T-cell (primary cell): ENCODE measurements at regions not wholly inside any gene's neighbourhood (a gene's known extent, or its start where the extent isn't known, plus 50 kb on each side); places are given as distances from the start of the nearest gene placed in this dataset.

Experiments used
- ATAC-seq, 4 experiments: fragments of 200-7000 bp in 3 of 4; fragments of 150-1000 bp in 1 of 4; cut with Tn5 transposase; replicated peaks in 1 of 4; 1 replicate in 3 of 4; 2 replicates in 1 of 4; pipeline ENCODE4 v1.10.0; 2021; ENCODE audit warnings: moderate library complexity in 3 of 4, mild to moderate bottlenecking in 2 of 4, moderate number of reproducible peaks in 1 of 4
- CTCF ChIA-PET, 2 donors: fragments of 300-600 bp; sonication (Branson Sonifier 250); formaldehyde crosslinking; loops; one replicate each; lab custom pipeline; 2022; ENCODE audit warnings: antibody characterized with exemption in 2 of 2; lab: Charles Lee
- POLR2A ChIA-PET, 2 donors: fragments of 300-600 bp; sonication (Branson Sonifier 250); formaldehyde crosslinking; loops; one replicate each; lab custom pipeline; 2022; ENCODE audit warnings: antibody characterized with exemption in 2 of 2; lab: Charles Lee
- DNase-seq, 35 experiments: peaks; one replicate each; pipeline versions ENCODE4 v3.0.0 to v3.0.0-alpha.2; 2013 to 2023
- H3K27ac ChIP-seq: one replicate; pipeline ENCODE4 v1.5.1; 2013; ENCODE audit warnings: low read length
- H3K27me3 ChIP-seq, 2 experiments: replicated peaks in 1 of 2; 1 replicate in 1 of 2; 2 replicates in 1 of 2; pipeline versions ENCODE4 v1.6.1 to v1.7.0; 2013; ENCODE audit warnings: low read length in 1 of 2, mixed read lengths in 1 of 2; ENCODE audit not compliant: control insufficient read depth in 2 of 2, insufficient read depth in 2 of 2; ENCODE audit errors: extremely low read depth in 1 of 2
- H3K36me3 ChIP-seq, 2 donors: 1 replicate in 1 of 2; 2 replicates in 1 of 2; pipeline versions ENCODE4 v1.6.1 to v1.7.0; 2013; ENCODE audit warnings: low read length in 1 of 2; ENCODE audit not compliant: control insufficient read depth in 2 of 2, insufficient read depth in 1 of 2; ENCODE audit errors: extremely low read depth in 1 of 2
- H3K4me1 ChIP-seq, 2 experiments: 1 replicate in 1 of 2; 2 replicates in 1 of 2; pipeline versions ENCODE4 v1.6.1 to v1.7.0; 2013; ENCODE audit warnings: low read length in 2 of 2, mixed read lengths in 1 of 2; ENCODE audit not compliant: insufficient read depth in 2 of 2, control insufficient read depth in 1 of 2; ENCODE audit errors: extremely low read depth in 1 of 2
- H3K4me3 ChIP-seq, 2 donors: 1 replicate in 1 of 2; 2 replicates in 1 of 2; pipeline versions ENCODE4 v1.5.1 to v1.7.0; 2013; ENCODE audit warnings: mild to moderate bottlenecking in 2 of 2, low read length in 1 of 2, moderate library complexity in 1 of 2; ENCODE audit not compliant: control insufficient read depth in 1 of 2; ENCODE audit errors: extremely low read depth in 1 of 2
- H3K9me3 ChIP-seq: 2 replicates; pipeline ENCODE4 v1.7.0; 2013
- H3K27ac Mint-ChIP-seq, 2 donors: one replicate each; pipeline ENCODE4 v1.8.0; 2020 to 2021; ENCODE audit warnings: mild to moderate bottlenecking in 2 of 2, mixed read lengths in 2 of 2
- H3K27me3 Mint-ChIP-seq, 2 donors: one replicate each; pipeline ENCODE4 v1.8.0; 2021 to 2022; ENCODE audit warnings: mixed read lengths in 2 of 2
- H3K36me3 Mint-ChIP-seq: one replicate; pipeline ENCODE4 v1.8.0; 2021; ENCODE audit warnings: mixed read lengths
- H3K4me1 Mint-ChIP-seq, 3 donors: one replicate each; pipeline ENCODE4 v1.8.0; 2020 to 2022; ENCODE audit warnings: mixed read lengths in 3 of 3, mild to moderate bottlenecking in 1 of 3
- H3K4me3 Mint-ChIP-seq, 3 donors: one replicate each; pipeline ENCODE4 v1.8.0; 2020 to 2022; ENCODE audit warnings: mild to moderate bottlenecking in 3 of 3, mixed read lengths in 3 of 3, moderate library complexity in 3 of 3
- H3K9me3 Mint-ChIP-seq, 3 donors: one replicate each; pipeline ENCODE4 v1.8.0; 2020 to 2022; ENCODE audit warnings: mixed read lengths in 3 of 3
- WGBS: methylation state at CpG from one replicate; pipeline ENCODE4 v1.1.5; 2013; ENCODE audit warnings: missing lambda C conversion rate; ENCODE audit not compliant: insufficient coverage; 5-methylcytosine and 5-hydroxymethylcytosine counted together

GRCh38 chr15:37370941-37371340 lies 270.6 kb upstream of the MEIS2 start:
- Histone ChIP-seq H3K36me3 (no peaks in the 10 kb centered on the region), H3K27ac (no peak overlapping the region), H3K9me3 (no peaks in the 10 kb centered on the region), H3K27me3 (no peaks in the 10 kb centered on the region), H3K4me1 (no peaks in the 10 kb centered on the region), H3K4me3 (no peak overlapping the region)
- DNase-seq, result no peak
- no peaks in the 10 kb centered on the region for H3K36me3 Mint-ChIP-seq
- POLR2A ChIA-PET, result no interaction called here
- peaks cover 5 to 22% (median 7%) of the 10 kb centered on the region in 3 donors for H3K9me3 Mint-ChIP-seq
- no peak for ATAC-seq
- H3K4me1 Mint-ChIP-seq, result no peaks in the 10 kb centered on the region
- CTCF ChIA-PET, result no interaction called here
- no CpG with 5 or more reads among the region's 2 CpGs for WGBS
- no peak overlapping the region for H3K27ac Mint-ChIP-seq
- H3K4me3 Mint-ChIP-seq, result no peak overlapping the region
- H3K27me3 Mint-ChIP-seq, result no peaks in the 10 kb centered on the region

DNA sequence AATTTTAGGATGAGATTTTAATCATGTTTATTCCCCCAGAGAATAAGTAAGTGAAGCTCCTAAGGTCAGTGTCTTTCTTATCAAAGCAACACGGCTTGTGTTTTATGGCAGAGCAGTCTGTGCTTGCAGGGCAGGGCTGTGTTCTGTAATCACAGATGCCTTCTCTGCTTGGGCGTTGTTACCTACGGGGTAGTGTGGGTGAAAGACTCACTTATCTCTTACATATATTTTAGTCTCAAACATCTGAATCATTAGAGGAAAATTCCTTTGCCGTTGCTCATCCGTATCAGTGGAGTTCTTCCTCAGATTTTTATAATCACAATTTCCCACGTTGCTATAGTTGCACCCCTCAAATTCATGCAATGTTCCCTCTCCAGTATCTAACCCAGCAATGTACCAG lies 271.7 kb upstream of the MEIS2 start:
- H3K9me3 ChIP-seq, result no peaks in the 10 kb centered on the region
- no peaks in the 10 kb centered on the region for H3K36me3 Mint-ChIP-seq
- no peaks in the 10 kb centered on the region for H3K27me3 ChIP-seq
- H3K4me3 Mint-ChIP-seq, result no peak overlapping the region
- H3K9me3 Mint-ChIP-seq, result peaks cover 0 to 22% (median 7%) of the 10 kb centered on the region in 3 donors
- ATAC-seq, result no peak
- H3K36me3 ChIP-seq, result no peaks in the 10 kb centered on the region
- no peak overlapping the region for H3K27ac Mint-ChIP-seq
- 88% methylated on average over 4 of the region's 6 CpGs for WGBS
- POLR2A ChIA-PET, result no interaction called here
- H3K27me3 Mint-ChIP-seq, result no peaks in the 10 kb centered on the region
- no peaks in the 10 kb centered on the region for H3K4me1 Mint-ChIP-seq
- H3K27ac ChIP-seq, result no peak overlapping the region
- H3K4me1 ChIP-seq, result no peaks in the 10 kb centered on the region
- H3K4me3 ChIP-seq, result no peak overlapping the region
- CTCF ChIA-PET, result no interaction called here
- DNase-seq, result no peak

- no peak overlapping the region for H3K27ac Mint-ChIP-seq
- no peak overlapping the region for H3K4me3 Mint-ChIP-seq
- H3K4me1 Mint-ChIP-seq, result no peaks in the 10 kb centered on the region
- H3K36me3 Mint-ChIP-seq, result no peaks in the 10 kb centered on the region
- Histone ChIP-seq H3K4me1 (no peaks in the 10 kb centered on the region), H3K9me3 (no peaks in the 10 kb centered on the region), H3K27me3 (no peaks in the 10 kb centered on the region), H3K27ac (no peak overlapping the region), H3K36me3 (no peaks in the 10 kb centered on the region), H3K4me3 (no peak overlapping the region)
- no peaks in the 10 kb centered on the region for H3K27me3 Mint-ChIP-seq
- no peak for DNase-seq
- no peak for ATAC-seq
- POLR2A ChIA-PET, result no interaction called here
- peaks cover 0 to 18% (median 11%) of the 10 kb centered on the region in 3 donors for H3K9me3 Mint-ChIP-seq
- WGBS, result 40% methylated on average over 3 of the region's 3 CpGs
- CTCF ChIA-PET, result no interaction called here
These were observed 275.2 kb upstream of the MEIS2 start for GRCh38 chr15:37375519-37375918.

GRCh38 chr15:37377428-37377827 lies 277.1 kb upstream of the MEIS2 start:
- Histone ChIP-seq H3K9me3 (no peaks in the 10 kb centered on the region), H3K4me1 (no peaks in the 10 kb centered on the region), H3K27ac (no peak overlapping the region), H3K36me3 (no peaks in the 10 kb centered on the region), H3K27me3 (no peaks in the 10 kb centered on the region), H3K4me3 (no peak overlapping the region)
- Mint-ChIP-seq H3K36me3 (no peaks in the 10 kb centered on the region), H3K27me3 (no peaks in the 10 kb centered on the region), H3K27ac (no peak overlapping the region), H3K9me3 (peaks cover 0 to 15% (median 9%) of the 10 kb centered on the region in 3 donors), H3K4me1 (no peaks in the 10 kb centered on the region), H3K4me3 (no peak overlapping the region)
- no CpG with 5 or more reads among the region's 2 CpGs for WGBS
- POLR2A ChIA-PET, result no interaction called here
- DNase-seq, result no peak
- CTCF ChIA-PET, result no interaction called here
- no peak for ATAC-seq

DNA sequence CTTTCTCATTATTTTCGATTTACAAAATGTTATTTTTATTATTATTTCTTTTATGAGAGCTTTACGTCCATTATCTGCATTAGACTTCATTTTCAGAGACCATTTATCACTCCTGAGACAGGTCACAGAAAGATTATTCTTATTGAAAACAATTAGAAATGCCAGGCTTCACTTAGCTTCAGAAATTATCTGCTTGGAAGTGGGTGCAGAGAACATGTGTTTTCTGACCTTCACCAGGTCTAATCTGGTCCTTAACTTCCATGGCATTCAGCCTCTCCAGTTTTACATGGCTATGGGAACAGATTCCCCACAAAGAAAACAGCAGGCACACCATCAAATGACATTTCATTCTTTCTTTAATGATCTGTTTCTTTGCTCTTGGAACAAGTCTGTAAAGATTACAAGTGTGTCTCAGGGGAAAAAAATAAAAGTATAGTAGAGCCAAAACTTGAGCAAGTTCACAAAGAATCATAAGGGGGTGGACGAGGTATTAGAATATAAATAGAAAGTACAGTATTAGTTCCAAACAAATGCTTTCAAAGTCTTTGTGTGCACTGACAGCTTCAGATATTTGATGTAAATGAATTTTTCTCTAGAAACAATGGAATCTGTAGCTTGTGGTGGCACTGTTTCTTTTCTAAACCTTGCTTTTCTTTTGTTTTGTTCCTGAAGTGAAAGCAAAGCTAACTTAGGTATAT lies 294.2 kb upstream of the MEIS2 start:
- no peaks in the 10 kb centered on the region for H3K27me3 Mint-ChIP-seq
- no peak overlapping the region for H3K27ac Mint-ChIP-seq
- no peaks in the 10 kb centered on the region for H3K4me1 Mint-ChIP-seq
- DNase-seq (no peak), ATAC-seq (no peak)
- Histone ChIP-seq H3K4me3 (no peak overlapping the region), H3K4me1 (no peaks in the 10 kb centered on the region), H3K27me3 (no peaks in the 10 kb centered on the region), H3K36me3 (no peaks in the 10 kb centered on the region), H3K27ac (no peak overlapping the region), H3K9me3 (no peaks in the 10 kb centered on the region)
- WGBS, result no CpG with 5 or more reads among the region's 3 CpGs
- CTCF ChIA-PET, result no interaction called here
- POLR2A ChIA-PET, result no interaction called here
- no peak overlapping the region for H3K4me3 Mint-ChIP-seq
- no peaks in the 10 kb centered on the region for H3K36me3 Mint-ChIP-seq
- H3K9me3 Mint-ChIP-seq, result peaks cover 13 to 28% (median 22%) of the 10 kb centered on the region in 3 donors

DNA sequence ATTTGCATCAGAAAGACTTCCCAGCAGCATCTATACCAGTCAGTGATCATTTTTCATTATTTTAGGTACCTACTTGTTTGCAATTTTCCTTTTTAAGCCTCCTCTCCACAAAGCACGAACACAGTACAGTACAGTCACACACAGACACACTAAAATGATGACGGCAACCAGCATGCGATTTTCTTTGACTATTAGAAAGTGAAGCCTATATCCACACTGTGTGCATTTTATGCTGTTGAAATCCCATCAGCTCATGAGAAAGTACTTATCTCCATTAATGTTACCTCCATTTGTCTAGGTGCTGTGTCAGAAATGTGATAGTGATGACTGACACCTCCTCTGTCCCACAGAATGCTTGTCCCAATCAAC lies 294.7 kb upstream of the MEIS2 start:
- CTCF ChIA-PET, result no interaction called here

More for the DNA sequence above, 294.7 kb upstream of the MEIS2 start:
- Mint-ChIP-seq H3K4me1 (no peaks in the 10 kb centered on the region), H3K36me3 (no peaks in the 10 kb centered on the region), H3K9me3 (peaks cover 9 to 25% (median 20%) of the 10 kb centered on the region in 3 donors), H3K27me3 (no peaks in the 10 kb centered on the region), H3K27ac (no peak overlapping the region), H3K4me3 (no peak overlapping the region)
- Histone ChIP-seq H3K27ac (no peak overlapping the region), H3K27me3 (no peaks in the 10 kb centered on the region), H3K4me3 (no peak overlapping the region), H3K4me1 (no peaks in the 10 kb centered on the region), H3K9me3 (no peaks in the 10 kb centered on the region), H3K36me3 (no peaks in the 10 kb centered on the region)
- WGBS, result 86% methylated on average over 2 of the region's 3 CpGs
- ATAC-seq (no peak), DNase-seq (no peak)
- POLR2A ChIA-PET, result no interaction called here
